GM19193 (cell line): ENCODE measurements at regions not wholly inside any gene's neighbourhood (a gene's known extent, or its start where the extent isn't known, plus 50 kb on each side); places are given as distances from the start of the nearest gene placed in this dataset.

Source experiments
- POLR2A ChIP-seq: IDR thresholded peaks from 4 replicates; pipeline ENCODE4 v1.6.1; 2011; ENCODE audit not compliant: insufficient read depth, insufficient read length; ENCODE audit errors: extremely low read depth

DNA sequence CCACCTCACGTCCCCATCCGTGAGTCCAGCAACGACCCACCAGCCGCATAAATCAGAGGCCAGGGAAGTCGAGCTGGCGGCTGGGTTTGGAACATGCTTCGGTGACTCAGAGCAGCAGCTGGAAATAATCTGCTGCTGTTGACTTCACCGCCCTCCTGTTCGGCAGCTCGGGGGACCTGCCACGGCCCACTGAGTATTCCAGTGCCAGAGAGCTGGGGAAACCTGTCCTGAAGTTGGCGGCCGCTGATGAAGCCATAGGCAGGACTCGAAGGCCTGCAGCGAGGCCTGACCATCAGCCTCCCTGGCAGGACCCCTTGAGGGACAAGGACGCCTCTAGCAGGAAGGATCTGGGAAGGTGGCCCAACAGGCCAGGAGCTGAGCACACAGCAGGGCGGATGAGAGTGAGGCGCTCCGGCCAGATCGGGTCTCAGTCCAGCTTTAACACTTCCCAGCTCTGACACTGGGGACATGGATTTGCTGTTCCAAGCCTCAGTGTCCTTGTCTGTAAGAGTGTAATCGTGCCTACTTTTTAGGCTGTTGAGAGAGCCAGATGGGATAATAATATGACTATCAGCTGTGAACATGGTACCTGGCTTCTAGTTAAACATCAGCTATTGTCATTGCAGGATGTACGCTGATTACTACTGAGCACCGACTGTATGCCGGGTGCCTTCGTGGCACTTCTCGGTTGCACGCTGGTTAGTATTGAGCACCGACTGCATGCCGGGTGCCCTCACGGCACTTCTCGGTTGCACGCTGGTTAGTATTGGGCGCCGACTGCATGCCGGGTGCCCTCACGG, 50.4 kb upstream of the CIBAR2 start:
- no peak for TF ChIP-seq POLR2A

DNA sequence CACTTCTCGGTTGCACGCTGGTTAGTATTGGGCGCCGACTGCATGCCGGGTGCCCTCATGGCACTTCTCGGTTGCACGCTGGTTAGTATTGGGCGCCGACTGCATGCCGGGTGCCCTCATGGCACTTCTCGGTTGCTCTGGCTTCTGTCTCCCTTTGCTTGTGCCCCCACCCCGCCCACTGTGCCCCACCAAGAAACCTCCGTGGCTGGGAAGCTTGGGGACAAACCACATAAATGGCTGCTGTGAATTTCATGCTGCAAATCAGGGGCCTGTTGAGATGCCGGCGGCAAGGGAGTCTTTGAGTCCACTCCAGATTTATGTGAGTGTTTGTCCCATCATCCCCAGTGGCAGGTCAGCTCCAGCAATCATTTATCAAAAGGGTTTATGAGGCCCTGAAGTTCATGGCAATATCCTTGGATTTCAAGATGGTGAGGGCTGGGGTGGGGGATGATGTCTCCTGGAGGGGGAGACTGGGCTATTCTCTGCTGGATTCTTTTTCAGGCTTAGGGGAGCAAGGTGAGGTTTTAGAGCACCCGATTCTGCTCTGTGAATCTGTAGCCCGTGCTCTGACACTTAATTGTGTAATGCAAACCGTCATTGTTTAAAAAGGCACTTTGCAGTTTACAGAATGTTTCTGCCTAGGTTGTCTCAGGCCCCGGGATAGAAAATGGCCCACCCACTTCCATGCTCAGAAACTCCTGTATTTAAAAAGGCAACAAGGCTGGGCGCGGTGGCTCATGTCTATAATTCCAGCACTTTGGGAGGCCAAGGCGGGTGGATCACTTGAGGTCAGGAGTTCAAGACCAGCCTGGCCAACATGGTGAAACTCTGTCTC, 51.2 kb upstream of the CIBAR2 start:
- no peak for TF ChIP-seq POLR2A

- no peak for TF ChIP-seq POLR2A
Observed at GRCh38 chr16:85164431-85164830, 52.2 kb upstream of the CIBAR2 start.

- TF ChIP-seq POLR2A: no peak
Observed at GRCh38 chr16:85164838-85165516, 52.7 kb upstream of the CIBAR2 start.

GRCh38 chr16:85165781-85166180, 53.5 kb upstream of the CIBAR2 start:
- TF ChIP-seq POLR2A: no peak

GRCh38 chr16:85166281-85166680, 54.0 kb upstream of the CIBAR2 start:
- TF ChIP-seq POLR2A: no peak

DNA sequence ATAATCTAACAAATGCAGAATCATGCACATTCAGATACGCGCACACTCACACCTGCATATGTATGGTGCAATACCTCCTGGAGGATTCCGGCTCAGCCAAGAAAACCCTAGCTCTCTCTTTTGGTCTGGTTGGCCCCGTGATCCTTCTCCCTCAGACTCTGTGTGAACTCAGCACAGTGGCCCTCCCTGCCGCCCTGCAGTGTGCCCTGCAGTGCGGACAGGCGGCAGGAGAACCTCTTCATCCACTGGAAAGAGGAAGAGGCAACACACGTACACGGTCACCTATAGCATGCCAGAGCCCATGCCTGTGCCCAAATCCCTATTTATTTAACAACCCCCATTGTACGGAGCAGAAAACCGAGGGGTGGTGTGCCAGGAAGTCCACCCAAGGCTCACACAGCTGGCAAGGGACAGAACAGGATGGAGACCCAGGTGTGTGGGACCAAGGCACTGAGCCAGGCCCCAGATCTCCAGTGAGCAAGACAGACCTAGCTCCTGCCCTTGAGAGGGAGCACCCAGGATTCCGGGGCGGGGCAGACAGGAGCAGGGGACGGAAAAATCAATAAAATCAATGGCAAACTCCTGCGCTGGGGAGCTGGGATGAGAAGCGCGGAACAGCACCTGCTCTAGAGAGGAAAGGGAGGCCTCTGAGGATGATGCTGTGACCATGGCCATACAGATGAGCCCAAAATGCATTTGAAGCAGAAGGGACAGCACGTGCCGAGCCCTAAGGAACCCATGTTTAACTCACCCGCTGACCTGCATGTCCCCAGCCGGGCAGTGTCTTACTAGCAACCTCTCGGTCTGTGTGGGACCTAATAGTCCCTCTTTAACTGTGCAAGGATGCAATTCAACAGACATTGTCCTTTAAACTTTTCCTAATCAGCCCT, 54.7 kb upstream of the CIBAR2 start:
- TF ChIP-seq POLR2A: no peak

DNA sequence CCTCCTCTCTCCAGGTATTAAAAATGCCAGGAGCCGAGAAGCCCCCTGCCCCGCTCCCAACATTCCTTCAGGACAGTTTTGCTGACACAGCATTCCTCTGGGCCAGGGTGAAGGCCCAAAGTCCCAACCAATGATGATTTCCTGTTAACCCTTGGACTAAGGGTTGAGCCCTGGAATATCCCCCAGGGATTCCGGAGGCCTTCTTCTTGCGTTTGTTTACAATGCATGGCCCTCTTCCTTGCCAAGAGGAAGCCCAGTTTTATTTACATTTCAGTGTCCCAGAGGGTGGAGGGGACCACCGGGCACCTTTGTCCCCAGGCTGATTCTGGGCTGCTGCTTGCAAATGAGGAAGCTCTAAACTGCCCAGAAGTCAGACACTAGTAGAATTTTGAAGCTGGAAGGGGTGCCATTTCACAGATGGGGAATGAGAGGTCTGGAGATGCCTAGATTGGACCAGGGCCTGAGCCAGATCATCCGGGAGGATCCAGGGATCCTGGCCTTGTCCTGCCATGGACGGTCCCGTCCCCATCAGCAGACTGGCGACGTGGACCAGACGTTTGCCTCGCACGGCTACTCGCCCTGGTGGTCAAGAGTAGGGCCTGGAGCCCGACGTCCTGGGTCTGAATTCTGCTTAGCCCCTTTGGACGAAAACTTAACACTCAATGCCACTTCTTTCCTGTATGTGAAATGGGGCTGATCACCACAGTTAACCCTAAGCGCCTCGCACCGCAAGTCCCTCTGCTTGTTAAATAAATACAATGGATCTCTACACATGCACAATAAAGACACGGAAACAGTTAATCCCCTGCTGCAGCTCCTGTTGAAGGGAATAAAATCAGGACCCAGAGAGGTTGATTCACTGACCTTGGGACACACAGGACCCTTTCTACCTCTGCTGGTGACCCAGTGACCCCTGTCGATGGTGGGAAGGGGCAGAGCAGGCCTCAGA, 55.6 kb upstream of the CIBAR2 start:
- no peak for TF ChIP-seq POLR2A

DNA sequence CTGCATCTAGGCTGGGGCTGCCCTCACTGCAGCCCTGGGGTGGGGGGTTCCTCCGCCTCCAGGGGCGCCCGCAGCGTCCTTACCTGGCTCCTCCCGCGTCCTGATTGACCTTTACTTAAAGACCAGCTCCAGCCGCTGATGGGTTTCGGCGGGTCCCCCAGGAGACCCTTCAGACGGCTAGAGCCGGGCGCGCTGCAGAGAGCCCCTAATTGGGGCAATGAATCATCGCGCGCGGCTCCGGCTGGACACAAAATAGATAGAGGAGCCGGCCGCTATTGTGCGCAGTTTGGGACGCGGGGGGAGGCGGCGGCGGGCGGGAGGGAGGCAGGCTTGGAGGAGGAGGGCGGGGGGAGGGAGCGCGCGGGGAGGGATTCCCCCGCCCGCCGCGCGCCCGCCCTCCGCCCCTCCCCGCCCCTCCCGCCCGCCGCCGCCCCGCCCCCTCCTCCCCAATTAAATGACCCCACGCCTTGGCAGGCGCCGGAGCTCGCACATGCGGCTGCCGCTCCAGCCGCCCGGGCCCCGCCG, 56.5 kb upstream of the CIBAR2 start:
- no peak for TF ChIP-seq POLR2A

DNA sequence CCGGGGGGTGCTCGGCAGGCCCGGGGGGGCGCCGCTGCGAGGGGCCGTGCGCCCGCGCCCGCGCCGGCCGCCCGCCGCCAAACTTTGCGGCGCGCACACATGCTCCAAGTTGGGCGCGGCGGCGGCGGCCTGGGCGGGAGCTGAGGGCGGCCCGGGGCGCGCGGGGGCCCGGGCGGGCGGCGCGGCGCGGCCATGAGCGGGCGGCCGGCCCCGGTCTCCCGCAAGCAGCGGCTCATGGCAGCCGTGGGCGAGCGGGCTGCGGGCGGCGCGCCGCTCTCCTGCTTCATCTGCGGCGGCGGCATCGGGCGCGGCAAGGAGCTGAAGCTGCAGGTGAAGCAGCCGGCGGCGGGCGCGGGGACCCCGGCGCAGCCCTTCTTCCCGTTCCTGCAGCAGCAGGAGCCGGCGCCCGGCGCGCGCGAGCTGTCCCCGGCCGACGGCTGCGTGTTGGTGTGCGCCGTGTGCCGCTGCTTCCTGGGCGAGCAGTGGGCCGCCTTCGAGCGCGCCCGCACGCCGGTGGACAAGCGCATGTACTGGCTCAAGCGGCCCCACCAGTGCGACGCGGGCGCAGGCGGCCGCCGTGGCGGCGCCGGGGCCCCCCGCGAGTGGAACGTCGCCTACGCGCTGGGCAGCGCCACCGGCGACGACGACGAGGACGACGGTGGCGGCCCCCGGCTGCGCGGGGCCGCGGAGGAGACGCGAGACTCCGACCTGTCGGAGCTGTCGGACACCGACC, 57.2 kb upstream of the CIBAR2 start:
- no peak for TF ChIP-seq POLR2A

DNA sequence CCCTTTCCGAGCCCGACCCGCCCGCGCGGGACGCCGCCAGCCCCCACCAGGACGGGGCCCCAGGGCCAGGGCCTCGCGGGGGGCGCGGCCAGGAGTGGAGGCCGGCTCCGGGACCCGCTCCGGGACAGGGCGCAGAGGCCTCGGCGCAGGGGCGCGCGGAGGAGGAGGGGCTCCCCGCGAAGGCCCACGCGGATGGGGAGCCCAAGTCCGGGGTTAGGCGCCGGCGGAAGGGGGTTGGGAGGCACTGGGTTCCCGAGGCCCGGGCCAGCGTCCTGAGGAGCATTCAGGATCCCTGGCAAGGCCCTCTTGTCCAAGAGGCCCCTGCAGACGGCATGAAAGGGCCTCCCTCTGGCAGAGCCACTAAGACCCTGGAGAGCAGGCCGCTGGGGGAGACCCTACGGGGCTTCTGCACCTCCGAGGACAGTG, 57.8 kb upstream of the CIBAR2 start:
- no peak for TF ChIP-seq POLR2A

- TF ChIP-seq POLR2A: no peak
Observed at GRCh38 chr16:85170590-85171003, 58.3 kb upstream of the CIBAR2 start.

DNA sequence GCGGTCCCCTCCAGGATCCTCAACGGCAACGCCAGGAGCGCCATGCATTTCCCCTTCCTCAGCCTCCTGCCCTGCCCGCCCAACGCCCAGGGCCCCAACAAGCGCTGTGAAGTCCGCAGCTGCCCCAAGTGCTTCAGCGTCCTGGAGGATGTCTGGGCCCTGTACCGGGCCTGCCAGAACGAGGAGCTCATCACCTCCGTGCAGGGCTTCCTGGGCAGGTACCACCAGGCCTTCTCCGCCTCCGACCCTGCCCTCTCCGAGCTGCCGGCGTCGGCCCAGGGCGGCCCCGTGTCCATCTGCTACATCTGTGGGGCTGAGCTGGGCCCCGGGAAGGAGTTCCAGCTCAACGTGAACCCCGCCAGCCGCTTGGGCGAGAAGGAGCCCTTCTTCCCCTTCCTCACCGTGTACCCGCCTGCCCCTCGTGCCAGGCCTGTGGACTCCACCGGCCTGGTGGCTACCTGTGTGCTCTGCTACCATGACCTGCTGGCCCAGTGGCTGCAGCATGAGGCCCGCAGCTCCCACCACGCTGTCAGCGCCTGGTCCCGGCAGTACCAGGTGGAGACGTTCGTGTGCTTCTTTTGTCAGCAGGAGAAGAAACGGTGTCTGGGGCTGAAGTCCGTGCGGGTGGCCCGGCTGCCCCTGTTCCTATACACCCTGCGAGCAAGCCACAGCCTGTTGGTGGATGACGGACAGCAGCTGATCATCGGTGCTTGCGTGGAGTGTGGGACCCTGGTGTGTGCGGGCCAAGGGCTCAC, 58.9 kb upstream of the CIBAR2 start:
- no peak for TF ChIP-seq POLR2A
